Aorta (tissue), 5 donors: ENCODE measurements at regions not wholly inside any gene's neighbourhood (a gene's known extent, or its start where the extent isn't known, plus 50 kb on each side); places are given as distances from the start of the nearest gene placed in this dataset.

ENCODE experiments used
- ATAC-seq: fragments of 200-7000 bp; cut with Tn5 transposase; one replicate; pipeline ENCODE4 v1.9.1; 2022; ENCODE audit warnings: moderate library complexity; ENCODE audit not compliant: low FRiP score
- DNase-seq, 2 donors: peaks; one replicate each; pipeline ENCODE4 v3.0.0-alpha.2; 2020
- H3K27ac ChIP-seq, 2 donors: one replicate each; pipeline ENCODE4 v1.5.1; 2013; ENCODE audit warnings: low read length in 2 of 2, mild to moderate bottlenecking in 2 of 2, moderate library complexity in 2 of 2, control low read depth in 1 of 2, inconsistent platforms in 1 of 2, low read depth in 1 of 2
- H3K27me3 ChIP-seq, 2 donors: one replicate each; pipeline ENCODE4 v1.6.1; 2013; ENCODE audit warnings: control low read depth in 1 of 2, low read length in 1 of 2, mild to moderate bottlenecking in 1 of 2, moderate library complexity in 1 of 2; ENCODE audit not compliant: insufficient read depth in 2 of 2, control insufficient read depth in 1 of 2
- H3K36me3 ChIP-seq, 2 donors: one replicate each; pipeline ENCODE4 v1.6.1; 2013; ENCODE audit warnings: control low read depth in 1 of 2, low read length in 1 of 2, mild to moderate bottlenecking in 1 of 2; ENCODE audit not compliant: insufficient read depth in 2 of 2, control insufficient read depth in 1 of 2
- H3K4me1 ChIP-seq, 2 donors: one replicate each; pipeline ENCODE4 v1.6.1; 2013; ENCODE audit warnings: low read length in 2 of 2, control low read depth in 1 of 2, mild to moderate bottlenecking in 1 of 2, moderate library complexity in 1 of 2; ENCODE audit not compliant: insufficient read depth in 2 of 2, control insufficient read depth in 1 of 2
- H3K4me3 ChIP-seq, 2 donors: one replicate each; pipeline ENCODE4 v1.5.1; 2013; ENCODE audit warnings: low read length in 2 of 2, control low read depth in 1 of 2, mild to moderate bottlenecking in 1 of 2
- H3K9me3 ChIP-seq: one replicate; pipeline ENCODE4 v1.6.1; 2013; ENCODE audit warnings: mild to moderate bottlenecking, low read length; ENCODE audit not compliant: control insufficient read depth
- WGBS, 2 donors: extraction: QIAGEN DNeasy Blood & Tissue Kit; methylation state at CpG; one replicate each; pipeline ENCODE4 v1.1.7; 2013; 5-methylcytosine and 5-hydroxymethylcytosine counted together
- intact Hi-C, 2 donors: fragments of 100-400 bp; cut with DNase I; formaldehyde crosslinking; loops; one replicate each; pipeline versions ENCODE4 v1.14.2 to v1.15.0; 2022
- donor health status: healthy with polysubstance abuse.
- donor health status: Bipolar disorder and iron deficiency.
- donor health status: DM: no; HTN: no; CAD: no.
- donor health status: DM: no; HTN: no; CAD: no.
- donor health status: DM: yes; HTN: yes; CAD: no.

GRCh38 chr9:103261951-103262350 lies 266.8 kb downstream of the CYLC2 start:
- 53 to 60% methylated on average over 2 of the region's 2 CpGs for WGBS, 2 donors
- H3K4me1 ChIP-seq, result no peaks in the 10 kb centered on the region
- no peak overlapping the region for H3K27ac ChIP-seq
- no peak for DNase-seq
- intact Hi-C loops, result no loop called here
- H3K4me3 ChIP-seq, result no peak overlapping the region
- H3K27me3 ChIP-seq, result no peaks in the 10 kb centered on the region
- H3K9me3 ChIP-seq, result peaks cover 3% of the 10 kb centered on the region
- ATAC-seq, result no peak
- no peaks in the 10 kb centered on the region for H3K36me3 ChIP-seq

- Histone ChIP-seq H3K27me3 (no peaks in the 10 kb centered on the region), H3K27ac (no peak overlapping the region), H3K36me3 (no peaks in the 10 kb centered on the region), H3K4me3 (no peak overlapping the region), H3K9me3 (peaks cover 3% of the 10 kb centered on the region), H3K4me1 (no peaks in the 10 kb centered on the region)
- 90 to 97% methylated on average over 5 of the region's 5 CpGs for WGBS, 2 donors
- no peak for DNase-seq
- intact Hi-C loops, result no loop called here
- no peak for ATAC-seq
Observed at GRCh38 chr9:103266064-103266463, 270.9 kb downstream of the CYLC2 start.

DNA sequence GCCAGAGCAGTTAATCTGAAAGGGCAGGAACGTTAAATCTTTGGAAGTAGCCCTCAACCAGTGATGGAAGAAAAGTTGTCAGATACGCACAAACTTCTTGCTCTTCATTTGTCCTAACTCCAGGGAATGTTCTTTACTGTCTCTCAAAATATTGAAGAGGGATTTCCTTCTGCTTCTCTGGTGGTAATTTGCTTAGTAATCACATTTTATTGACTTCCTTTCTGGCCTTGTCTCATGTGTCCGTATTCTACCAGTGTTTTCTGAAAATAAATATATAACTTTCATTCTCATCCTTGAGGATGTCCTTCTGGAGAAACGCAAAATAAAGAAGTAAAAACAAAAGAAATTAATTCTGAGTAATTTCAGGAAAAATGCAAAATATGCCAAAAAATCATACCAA lies 282.1 kb downstream of the CYLC2 start:
- H3K4me3 ChIP-seq, result no peak overlapping the region
- H3K27ac ChIP-seq, result no peak overlapping the region
- DNase-seq (no peak), ATAC-seq (no peak)
- no peaks in the 10 kb centered on the region for H3K36me3 ChIP-seq
- no peaks in the 10 kb centered on the region for H3K4me1 ChIP-seq
- intact Hi-C loops, result loop anchor here in 1 of 2 donors (10.0 kb wide), 1 partner anchor 142 kb away; no protein-coding TSS in a partner anchor
- 59 to 81% methylated on average over 4 of the region's 4 CpGs for WGBS, 2 donors
- no peaks in the 10 kb centered on the region for H3K9me3 ChIP-seq
- H3K27me3 ChIP-seq, result no peaks in the 10 kb centered on the region

DNA sequence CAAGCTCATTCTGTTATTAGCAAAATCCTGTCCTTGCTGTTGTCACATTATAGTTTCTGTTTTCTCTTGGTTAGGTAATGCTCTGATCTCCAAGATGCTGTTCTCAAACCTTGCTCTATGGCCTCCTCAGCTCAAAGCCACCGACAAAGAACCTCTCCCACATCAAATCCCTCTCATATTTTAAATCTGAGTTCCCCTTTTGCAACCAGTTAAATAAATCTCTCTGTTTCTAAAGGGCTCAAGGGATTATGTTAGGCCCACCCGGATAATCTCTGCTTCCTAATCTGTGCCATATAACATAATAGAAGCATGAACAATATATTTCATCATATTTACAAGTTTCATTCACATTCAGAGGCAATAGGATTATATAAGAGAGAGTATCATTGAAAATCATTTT lies 286.0 kb downstream of the CYLC2 start:
- Histone ChIP-seq H3K4me3 (no peak overlapping the region), H3K36me3 (no peaks in the 10 kb centered on the region), H3K4me1 (no peaks in the 10 kb centered on the region), H3K27me3 (no peaks in the 10 kb centered on the region), H3K9me3 (no peaks in the 10 kb centered on the region), H3K27ac (no peak overlapping the region)
- ATAC-seq (no peak), DNase-seq (no peak)
- WGBS, 2 donors, result 70 to 77% methylated on average over 2 of the region's 2 CpGs
- intact Hi-C loops, result no loop called here

DNA sequence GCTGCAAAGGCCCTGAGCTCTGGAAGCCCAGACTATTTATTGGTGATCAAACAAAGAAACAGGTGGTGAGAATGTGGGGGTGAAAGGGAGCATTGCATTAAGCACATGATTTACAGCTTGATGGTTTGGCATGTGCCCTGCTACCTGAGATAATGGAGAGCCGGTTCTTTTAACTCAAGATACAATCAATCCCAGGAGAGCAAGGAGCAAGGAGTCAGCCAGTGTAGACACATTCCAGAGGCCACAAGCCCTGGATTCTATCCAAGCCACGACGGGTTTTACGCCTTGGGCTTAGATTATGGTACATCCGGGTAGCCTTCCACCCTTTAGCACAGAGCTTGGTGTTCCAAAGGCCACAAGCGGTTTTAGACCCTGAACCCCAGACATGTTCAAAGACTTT lies 292.2 kb downstream of the CYLC2 start:
- WGBS, 2 donors, result 60 to 63% methylated on average over 6 of the region's 6 CpGs

DNA sequence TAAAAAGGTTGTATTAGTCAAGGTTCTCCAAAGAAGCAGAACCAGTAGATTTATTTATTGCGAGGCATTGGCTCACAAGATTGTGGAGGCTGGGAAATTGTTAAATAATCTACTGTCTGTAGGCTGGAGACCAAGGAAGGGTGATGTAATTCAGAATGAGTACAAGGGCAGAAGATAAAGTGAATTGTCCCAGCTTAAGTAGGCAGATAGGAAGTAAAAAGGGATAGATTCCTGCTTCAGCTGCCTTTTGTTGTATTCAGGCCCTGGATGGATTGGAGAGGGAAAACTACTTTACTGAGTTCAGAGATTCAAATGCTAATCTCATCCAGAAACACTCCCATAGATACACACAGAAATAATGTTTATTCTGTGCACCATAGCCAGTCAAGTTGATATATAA lies 301.1 kb downstream of the CYLC2 start:
- no peak for ATAC-seq
- Histone ChIP-seq H3K36me3 (no peaks in the 10 kb centered on the region), H3K27ac (no peak overlapping the region), H3K27me3 (no peaks in the 10 kb centered on the region), H3K9me3 (peaks cover 2% of the 10 kb centered on the region), H3K4me1 (no peaks in the 10 kb centered on the region), H3K4me3 (no peak overlapping the region)
- intact Hi-C loops, result no loop called here
- DNase-seq, result no peak
- 83 to 89% methylated on average over 1 of the region's 1 CpG for WGBS, 2 donors

More for the DNA sequence above, 292.2 kb downstream of the CYLC2 start:
- DNase-seq, result no peak
- Histone ChIP-seq H3K4me1 (no peaks in the 10 kb centered on the region), H3K9me3 (no peaks in the 10 kb centered on the region), H3K27me3 (no peaks in the 10 kb centered on the region), H3K4me3 (no peak overlapping the region), H3K27ac (no peak overlapping the region), H3K36me3 (no peaks in the 10 kb centered on the region)
- no peak for ATAC-seq
- intact Hi-C loops, result no loop called here

- no peak for DNase-seq
- WGBS, 2 donors, result 71 to 75% methylated on average over 2 of the region's 2 CpGs
- ATAC-seq, result no peak
- H3K9me3 ChIP-seq, result peaks cover 4% of the 10 kb centered on the region
- H3K4me1 ChIP-seq, result no peaks in the 10 kb centered on the region
- no peak overlapping the region for H3K4me3 ChIP-seq
- no peaks in the 10 kb centered on the region for H3K36me3 ChIP-seq
- H3K27ac ChIP-seq, result no peak overlapping the region
- intact Hi-C loops, result no loop called here
- no peaks in the 10 kb centered on the region for H3K27me3 ChIP-seq
Observed at GRCh38 chr9:103301051-103301450, 305.9 kb downstream of the CYLC2 start.

DNA sequence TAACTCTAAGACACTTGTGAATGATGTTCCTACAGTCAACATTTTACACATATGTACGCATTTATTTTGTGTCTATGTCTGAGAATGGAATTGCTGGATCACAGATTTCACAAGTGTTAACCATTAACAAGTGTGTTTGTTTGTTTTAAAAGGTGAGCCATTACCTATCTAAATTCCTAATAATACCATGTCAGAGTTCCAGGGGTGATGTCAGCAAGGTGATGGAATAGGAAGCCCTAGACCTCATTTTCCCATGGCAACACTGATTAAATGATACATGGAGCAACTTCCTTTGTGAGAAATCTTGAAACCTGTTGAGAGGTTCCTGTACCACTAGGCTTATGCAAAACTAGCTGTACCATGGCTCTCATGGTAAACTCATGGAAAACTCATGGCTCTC lies 309.7 kb downstream of the CYLC2 start:
- H3K36me3 ChIP-seq, result no peaks in the 10 kb centered on the region
- no peak overlapping the region for H3K4me3 ChIP-seq
- intact Hi-C loops, result no loop called here
- 88 to 94% methylated on average over 1 of the region's 1 CpG for WGBS, 2 donors
- H3K4me1 ChIP-seq, result no peaks in the 10 kb centered on the region
- H3K27ac ChIP-seq, result no peak overlapping the region
- H3K9me3 ChIP-seq, result peaks cover 4% of the 10 kb centered on the region
- no peak for ATAC-seq
- DNase-seq, result no peak
- H3K27me3 ChIP-seq, result no peaks in the 10 kb centered on the region

DNA sequence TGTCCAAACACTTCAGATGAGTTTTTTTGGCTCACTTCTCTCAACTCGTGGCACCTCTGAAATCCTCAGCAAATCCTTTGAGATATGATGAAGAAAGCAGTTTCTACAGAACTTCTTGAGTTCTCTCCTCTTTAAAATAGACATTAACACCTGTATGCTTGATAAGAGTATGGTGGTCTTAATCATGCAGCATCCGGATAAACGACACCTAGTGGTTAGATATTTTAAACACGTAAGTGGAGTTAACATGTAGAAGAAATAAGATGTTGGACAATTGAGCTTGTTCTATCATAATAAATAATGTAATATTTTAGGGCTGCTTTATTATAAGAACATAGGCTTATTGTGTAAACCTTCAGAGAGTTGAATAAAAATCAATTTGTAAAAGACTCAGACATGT lies 324.8 kb downstream of the CYLC2 start:
- Histone ChIP-seq H3K4me1 (no peaks in the 10 kb centered on the region), H3K27me3 (no peaks in the 10 kb centered on the region), H3K36me3 (no peaks in the 10 kb centered on the region), H3K27ac (no peak overlapping the region), H3K9me3 (no peaks in the 10 kb centered on the region), H3K4me3 (no peak overlapping the region)
- intact Hi-C loops, result no loop called here
- DNase-seq (no peak), ATAC-seq (no peak)
- 32 to 46% methylated on average over 4 of the region's 4 CpGs for WGBS, 2 donors
